ENCODE measurements at regions not wholly inside any gene's neighbourhood (a gene's known extent, or its start where the extent isn't known, plus 50 kb on each side); places are given as distances from the start of the nearest gene placed in this dataset.
A peak's percentile ranks its signal among the peaks of the same experiment; 100 is the strongest.
"Not testable (repeated sequence)": the region's sequence is repeated elsewhere in the genome, so short reads cannot be mapped to it uniquely, and the experiment has no call there.

- no peaks in the 10 kb centered on the region for H3K9me3 ChIP-seq (ENCODE audit: low read depth)
- TF ChIP-seq EZH2 (IDR thresholded peaks at IDR 0.05; ENCODE audit: borderline replicate concordance), result no peak
- TF ChIP-seq EZH2phosphoT487 (IDR thresholded peaks at IDR 0.05; ENCODE audit: low read depth, severe bottlenecking, unreplicated experiment), result no peak
- TF ChIP-seq, protein P1, sequence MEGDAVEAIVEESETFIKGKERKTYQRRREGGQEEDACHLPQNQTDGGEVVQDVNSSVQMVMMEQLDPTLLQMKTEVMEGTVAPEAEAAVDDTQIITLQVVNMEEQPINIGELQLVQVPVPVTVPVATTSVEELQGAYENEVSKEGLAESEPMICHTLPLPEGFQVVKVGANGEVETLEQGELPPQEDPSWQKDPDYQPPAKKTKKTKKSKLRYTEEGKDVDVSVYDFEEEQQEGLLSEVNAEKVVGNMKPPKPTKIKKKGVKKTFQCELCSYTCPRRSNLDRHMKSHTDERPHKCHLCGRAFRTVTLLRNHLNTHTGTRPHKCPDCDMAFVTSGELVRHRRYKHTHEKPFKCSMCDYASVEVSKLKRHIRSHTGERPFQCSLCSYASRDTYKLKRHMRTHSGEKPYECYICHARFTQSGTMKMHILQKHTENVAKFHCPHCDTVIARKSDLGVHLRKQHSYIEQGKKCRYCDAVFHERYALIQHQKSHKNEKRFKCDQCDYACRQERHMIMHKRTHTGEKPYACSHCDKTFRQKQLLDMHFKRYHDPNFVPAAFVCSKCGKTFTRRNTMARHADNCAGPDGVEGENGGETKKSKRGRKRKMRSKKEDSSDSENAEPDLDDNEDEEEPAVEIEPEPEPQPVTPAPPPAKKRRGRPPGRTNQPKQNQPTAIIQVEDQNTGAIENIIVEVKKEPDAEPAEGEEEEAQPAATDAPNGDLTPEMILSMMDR (IDR thresholded peaks at IDR 0.05; ENCODE audit: poor library complexity), result no peak
- H3K4me2 ChIP-seq, result peak overlapping the region; percentile 21
- no peak overlapping the region for H2AFZ ChIP-seq
- WGBS (ENCODE audit: low lambda C conversion rate, missing lambda C conversion rate), result 55% methylated on average over 6 of the region's 6 CpGs
- DNase-seq (ENCODE audit: low spot score), result no peak
- no peaks in the 10 kb centered on the region for H4K20me1 ChIP-seq (ENCODE audit: insufficient read depth, poor library complexity, severe bottlenecking)
- no peaks in the 10 kb centered on the region for H3K36me3 ChIP-seq (replicated peaks; ENCODE audit: insufficient read depth, low read depth)
- H3K4me3 ChIP-seq, result no peak overlapping the region
- no peaks in the 10 kb centered on the region for H3K27me3 ChIP-seq
- H3K4me1 ChIP-seq (ENCODE audit: insufficient read depth), result peaks cover 3% of the 10 kb centered on the region
- H3K9me2 ChIP-seq (replicated peaks; ENCODE audit: insufficient read depth), result no peaks in the 10 kb centered on the region
- no peaks in the 10 kb centered on the region for H3K79me2 ChIP-seq
- H3K27ac ChIP-seq, result no peak overlapping the region
Observed at GRCh38 chr13:97540696-97541095, 106.7 kb downstream of the RAP2A start.

DNA sequence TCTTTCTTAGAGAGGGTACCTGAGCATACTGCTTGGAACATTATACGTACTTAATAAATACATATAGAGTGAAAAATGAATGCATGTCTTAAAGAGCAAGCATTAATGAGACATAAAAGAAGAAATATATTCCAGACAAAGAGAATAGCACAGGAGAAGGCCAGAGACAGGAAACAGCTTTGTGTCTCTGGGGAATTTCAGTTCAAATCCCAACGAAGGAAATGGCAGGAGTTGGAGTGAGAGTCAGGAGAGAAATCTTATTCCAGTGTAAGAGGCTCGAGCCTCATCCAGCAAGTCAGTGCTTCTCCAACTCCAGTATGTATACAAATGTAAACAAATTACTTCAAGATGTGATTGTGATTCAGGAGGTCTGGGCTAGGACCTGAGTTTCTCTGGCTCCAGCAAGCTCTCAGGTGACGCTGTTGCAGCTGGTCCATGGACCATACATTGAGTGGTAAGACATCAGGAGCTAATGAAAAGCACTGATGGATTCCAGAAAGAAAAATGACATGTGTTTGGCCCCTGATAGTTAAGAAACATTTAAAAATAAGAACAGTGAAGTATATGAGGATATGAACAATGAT, 108.2 kb downstream of the RAP2A start:
- Histone ChIP-seq H3K4me2 (no peak overlapping the region), H3K27ac (no peak overlapping the region), H3K4me1 (ENCODE audit: insufficient read depth) (peaks cover 3% of the 10 kb centered on the region), H4K20me1 (ENCODE audit: insufficient read depth, poor library complexity, severe bottlenecking) (no peaks in the 10 kb centered on the region), H3K79me2 (no peaks in the 10 kb centered on the region), H3K27me3 (no peaks in the 10 kb centered on the region), H3K9me2 (replicated peaks; ENCODE audit: insufficient read depth) (no peaks in the 10 kb centered on the region), H2AFZ (no peak overlapping the region), H3K9me3 (ENCODE audit: low read depth) (no peaks in the 10 kb centered on the region), H3K36me3 (replicated peaks; ENCODE audit: insufficient read depth, low read depth) (no peaks in the 10 kb centered on the region), H3K4me3 (no peak overlapping the region)
- TF ChIP-seq EZH2phosphoT487 (IDR thresholded peaks at IDR 0.05; ENCODE audit: low read depth, severe bottlenecking, unreplicated experiment), result no peak
- TF ChIP-seq, protein P1 (IDR thresholded peaks at IDR 0.05; ENCODE audit: poor library complexity), result no peak
- TF ChIP-seq EZH2 (IDR thresholded peaks at IDR 0.05; ENCODE audit: borderline replicate concordance), result no peak
- no peak for DNase-seq (ENCODE audit: low spot score)
- 54% methylated on average over 4 of the region's 4 CpGs for WGBS (ENCODE audit: low lambda C conversion rate, missing lambda C conversion rate)

GRCh38 chr13:97544031-97544765, 110.2 kb downstream of the RAP2A start:
- WGBS (ENCODE audit: low lambda C conversion rate, missing lambda C conversion rate), result 71% methylated on average over 3 of the region's 3 CpGs
- TF ChIP-seq, protein P1 (IDR thresholded peaks at IDR 0.05; ENCODE audit: poor library complexity), result no peak
- TF ChIP-seq EZH2 (IDR thresholded peaks at IDR 0.05; ENCODE audit: borderline replicate concordance) (no peak), EZH2phosphoT487 (IDR thresholded peaks at IDR 0.05; ENCODE audit: low read depth, severe bottlenecking, unreplicated experiment) (no peak)
- no peaks in the 10 kb centered on the region for H3K27me3 ChIP-seq
- H3K9me2 ChIP-seq (replicated peaks; ENCODE audit: insufficient read depth), result no peaks in the 10 kb centered on the region
- H2AFZ ChIP-seq, result no peak overlapping the region
- H3K9me3 ChIP-seq (ENCODE audit: low read depth), result no peaks in the 10 kb centered on the region
- H3K36me3 ChIP-seq (replicated peaks; ENCODE audit: insufficient read depth, low read depth), result no peaks in the 10 kb centered on the region
- no peak for DNase-seq (ENCODE audit: low spot score)
- H4K20me1 ChIP-seq (ENCODE audit: insufficient read depth, poor library complexity, severe bottlenecking), result no peaks in the 10 kb centered on the region
- H3K4me1 ChIP-seq (ENCODE audit: insufficient read depth), result peaks cover 3% of the 10 kb centered on the region
- no peak overlapping the region for H3K4me3 ChIP-seq
- no peak overlapping the region for H3K4me2 ChIP-seq
- H3K27ac ChIP-seq, result no peak overlapping the region
- H3K79me2 ChIP-seq, result no peaks in the 10 kb centered on the region

DNA sequence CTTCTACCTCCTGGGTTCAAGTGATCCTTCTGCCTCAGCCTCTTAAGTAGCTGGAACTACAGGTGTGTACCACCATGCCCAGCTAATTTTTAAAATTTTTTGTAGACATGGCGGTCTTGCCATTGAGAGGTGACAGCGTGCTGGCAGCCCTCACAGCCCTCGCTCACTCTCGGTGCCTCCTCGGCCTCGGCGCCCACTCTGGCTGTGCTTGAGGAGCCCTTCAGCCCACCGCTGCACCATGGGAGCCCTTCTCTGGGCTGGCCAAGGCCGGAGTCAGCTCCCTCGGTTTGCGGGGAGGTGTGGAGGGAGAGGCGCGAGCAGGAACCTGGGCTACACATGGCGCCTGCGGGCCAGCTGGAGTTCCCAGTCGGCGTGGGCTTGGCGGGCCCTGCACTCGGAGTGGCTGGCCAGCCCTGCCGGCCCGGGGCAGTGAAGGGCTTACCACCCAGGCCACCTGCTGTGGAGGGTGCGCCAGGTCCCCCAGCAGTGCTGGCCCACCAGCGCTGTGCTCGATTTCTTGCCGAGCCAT, 111.1 kb downstream of the RAP2A start:
- not testable (repeated sequence) for H3K79me2 ChIP-seq; H4K20me1 ChIP-seq (ENCODE audit: insufficient read depth, poor library complexity, severe bottlenecking); H3K27ac ChIP-seq; H3K4me2 ChIP-seq; H2AFZ ChIP-seq; H3K4me3 ChIP-seq; DNase-seq (ENCODE audit: low spot score); H3K9me2 ChIP-seq (replicated peaks; ENCODE audit: insufficient read depth); H3K4me1 ChIP-seq (ENCODE audit: insufficient read depth); H3K9me3 ChIP-seq (ENCODE audit: low read depth); H3K27me3 ChIP-seq; H3K36me3 ChIP-seq (replicated peaks; ENCODE audit: insufficient read depth, low read depth)
- 94% methylated on average over 25 of the region's 25 CpGs for WGBS (ENCODE audit: low lambda C conversion rate, missing lambda C conversion rate)

All from hepatocyte (in vitro differentiated cells).